Heart left ventricle (tissue), 13 donors: ENCODE measurements at regions not wholly inside any gene's neighbourhood (a gene's known extent, or its start where the extent isn't known, plus 50 kb on each side); places are given as distances from the start of the nearest gene placed in this dataset.
"Not testable (repeated sequence)": the region's sequence is repeated elsewhere in the genome, so short reads cannot be mapped to it uniquely, and the experiment has no call there.

ENCODE experiments used
- CTCF ChIP-seq, 12 donors: fragments of 200-600 bp; sonication (generic) in 4 of 12; IDR thresholded peaks; one replicate each; pipeline versions ENCODE4 v1.5.0 to v1.8.0; 2018 to 2022; ENCODE audit warnings: antibody characterized with exemption in 12 of 12, mild to moderate bottlenecking in 5 of 12
- POLR2A ChIP-seq, 2 donors: fragments of 450-650 bp; IDR thresholded peaks; one replicate each; pipeline ENCODE4 v1.6.1; 2017; ENCODE audit warnings: antibody characterized with exemption in 2 of 2, mild to moderate bottlenecking in 2 of 2, moderate library complexity in 2 of 2
- donor health status: ischemic (EF 13 %, LVEDD 7.1; RV severe dilation, severe dysfunction).
- donor health status: DM: no; HTN: yes; CAD: no.
- donor health status: DM: no; HTN: no; CAD: no.
- donor health status: ischemic (EF 25% LVEDD 6.9; RV normal size, moderate dysfunction).
- donor health status: ischemic (EF 25% LVEDD 5.7; RV mildly dilated, moderate dysfunction).
- donor health status: ischemic (EF 35%, LVEDD 5.7; RV mildly dilated, moderate dysfunction).
- donor health status: nonischemic (EF 11% LVEDD 7.7; RV severe dilation, severe dysfunction).
- donor health status: DM: yes; HTN: yes; CAD: no.
- donor health status: PGD.
- donor health status: ischemic (EF 29% LVEDD 5.4; RV normal size, mild dysfunction).
- donor health status: nonischemic (EF 23%, LVEDD 6.1; RV moderate dilation, normal function).

- TF ChIP-seq CTCF, POLR2A (IDR thresholded peaks at IDR 0.05): not testable (repeated sequence)
Observed at GRCh38 chr2:89979826-89980537, 1288.5 kb downstream of the RPIA start.
